DLD1 (cell line): ENCODE measurements at regions not wholly inside any gene's neighbourhood (a gene's known extent, or its start where the extent isn't known, plus 50 kb on each side); places are given as distances from the start of the nearest gene placed in this dataset.

Experiments
- in situ Hi-C: cut with HindIII; loops from 2 replicates; pipeline ENCODE4 v1.10.0; 2017; ENCODE audit warnings: low sequenced_read_pairs

DNA sequence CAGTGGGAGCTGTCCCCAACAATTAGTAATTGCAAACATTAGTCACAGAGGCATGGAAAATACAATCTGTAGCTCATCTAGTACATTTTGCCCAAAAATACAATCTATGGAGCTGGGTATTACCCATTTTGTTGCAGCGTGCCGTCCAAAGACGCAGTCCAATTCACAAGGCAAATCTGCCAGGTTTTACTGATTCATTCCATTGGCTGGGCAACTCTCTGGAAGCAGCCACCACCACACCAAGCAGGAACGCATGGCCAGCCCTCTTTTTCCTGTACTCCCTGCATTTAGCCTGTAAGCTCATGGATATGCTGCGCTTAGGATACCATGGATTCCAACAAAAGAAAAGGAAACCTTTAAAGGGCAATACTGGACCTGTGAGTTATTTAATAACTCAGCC is 60.5 kb upstream of the ARRDC4 start:
- in situ Hi-C loops = loop anchor here (25.0 kb wide), 1 partner anchor 287 kb away; no protein-coding TSS in a partner anchor

DNA sequence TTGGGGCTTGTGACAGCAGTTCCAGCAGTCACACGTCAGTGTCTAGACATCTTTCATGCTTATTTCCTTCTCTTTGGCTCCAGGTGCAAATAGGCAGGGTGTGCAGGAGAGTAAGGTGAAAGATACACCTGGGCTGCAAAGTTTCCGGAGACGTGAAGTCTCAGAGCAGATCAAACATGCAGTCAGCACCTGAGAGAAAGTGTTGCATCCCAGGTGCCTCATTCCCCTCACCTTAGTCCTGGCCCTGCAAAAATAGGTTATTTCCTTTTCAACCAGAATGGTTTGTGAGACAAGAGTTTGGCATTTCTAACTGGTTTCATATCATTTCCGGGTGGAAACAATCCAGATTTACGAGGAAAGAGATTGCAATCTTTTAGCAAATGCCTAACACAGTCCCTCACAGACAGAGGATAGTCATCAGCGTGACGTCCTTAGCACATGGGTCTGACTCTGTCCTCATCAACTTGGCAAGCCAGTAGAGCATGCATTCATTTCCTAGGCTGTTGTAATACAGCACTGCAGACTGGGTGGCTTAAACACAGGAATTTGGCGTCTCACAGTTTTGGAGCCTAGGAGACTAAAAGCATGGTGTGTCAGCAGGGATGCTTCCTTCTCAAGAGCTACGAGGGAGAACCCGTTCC is 58.2 kb upstream of the ARRDC4 start:
- in situ Hi-C loops = no loop called here

GRCh38 chr15:97903560-97903959 is 56.9 kb upstream of the ARRDC4 start:
- in situ Hi-C loops = no loop called here

- in situ Hi-C loops = no loop called here
Measured at GRCh38 chr15:97903971-97904572, 56.4 kb upstream of the ARRDC4 start.

- in situ Hi-C loops = no loop called here
Measured at GRCh38 chr15:97909291-97909891, 51.1 kb upstream of the ARRDC4 start.
